VCaP (cell line): ENCODE measurements at regions not wholly inside any gene's neighbourhood (a gene's known extent, or its start where the extent isn't known, plus 50 kb on each side); places are given as distances from the start of the nearest gene placed in this dataset.

Source experiments
- H3K27ac ChIP-seq: fragments of 450-650 bp; 2 replicates; pipeline ENCODE4 v1.5.1; 2017
- CTCF ChIP-seq: fragments of 450-650 bp; conservative IDR thresholded peaks from 2 replicates; pipeline ENCODE4 v1.5.1; 2017; ENCODE audit warnings: mild to moderate bottlenecking, moderate library complexity

GRCh38 chr2:159860581-159861310 lies 62.7 kb upstream of the CD302 start:
- no peak for TF ChIP-seq CTCF
- no peak overlapping the region for H3K27ac ChIP-seq

GRCh38 chr2:159859583-159859982 lies 61.6 kb upstream of the CD302 start:
- TF ChIP-seq CTCF = no peak

GRCh38 chr2:159856760-159857159 lies 58.8 kb upstream of the CD302 start:
- no peak overlapping the region for H3K27ac ChIP-seq
- TF ChIP-seq CTCF = no peak

More at GRCh38 chr2:159859583-159859982, 61.6 kb upstream of the CD302 start:
- H3K27ac ChIP-seq = no peak overlapping the region

GRCh38 chr2:159855557-159856061 lies 57.6 kb upstream of the CD302 start:
- H3K27ac ChIP-seq = no peak overlapping the region

GRCh38 chr2:159855143-159855542 lies 57.1 kb upstream of the CD302 start:
- no peak for TF ChIP-seq CTCF
- H3K27ac ChIP-seq = no peak overlapping the region

More at GRCh38 chr2:159855557-159856061, 57.6 kb upstream of the CD302 start:
- TF ChIP-seq CTCF = no peak

GRCh38 chr2:159854481-159854880 lies 56.5 kb upstream of the CD302 start:
- no peak overlapping the region for H3K27ac ChIP-seq
- TF ChIP-seq CTCF = no peak

GRCh38 chr2:159853101-159853500 lies 55.1 kb upstream of the CD302 start:
- H3K27ac ChIP-seq = no peak overlapping the region
- TF ChIP-seq CTCF = no peak
